Trophoblast cell (in vitro differentiated cells and primary cell): ENCODE measurements at regions not wholly inside any gene's neighbourhood (a gene's known extent, or its start where the extent isn't known, plus 50 kb on each side); places are given as distances from the start of the nearest gene placed in this dataset.

ENCODE experiments used
- DNase-seq, 2 donors: peaks; one replicate each; pipeline ENCODE4 v3.0.0-alpha.2; 2016
- H2AFZ ChIP-seq: 2 replicates; pipeline ENCODE4 v1.6.1; 2013; ENCODE audit warnings: low read length, moderate library complexity, mild to moderate bottlenecking; ENCODE audit not compliant: insufficient read depth, poor library complexity
- H2AK5ac ChIP-seq: 2 replicates; pipeline ENCODE4 v1.6.1; 2013; ENCODE audit warnings: mild to moderate bottlenecking, low read length
- H2BK120ac ChIP-seq: 2 replicates; pipeline ENCODE4 v1.6.1; 2013; ENCODE audit warnings: low read length, mild to moderate bottlenecking, moderate library complexity; ENCODE audit not compliant: insufficient read depth, poor library complexity
- H2BK12ac ChIP-seq: 2 replicates; pipeline ENCODE4 v1.6.1; 2013; ENCODE audit warnings: mild to moderate bottlenecking, low read length, moderate library complexity
- H2BK5ac ChIP-seq: 2 replicates; pipeline ENCODE4 v1.6.1; 2013; ENCODE audit warnings: low read length, low read depth, moderate library complexity, mild to moderate bottlenecking; ENCODE audit not compliant: poor library complexity
- H3K14ac ChIP-seq: 2 replicates; pipeline ENCODE4 v1.6.1; 2013; ENCODE audit warnings: mild to moderate bottlenecking, low read length
- H3K18ac ChIP-seq: 2 replicates; pipeline ENCODE4 v1.6.1; 2013; ENCODE audit warnings: mild to moderate bottlenecking, low read length
- H3K23ac ChIP-seq: 2 replicates; pipeline ENCODE4 v1.6.1; 2013; ENCODE audit warnings: low read length
- H3K27ac ChIP-seq: 2 replicates; pipeline ENCODE4 v1.5.1; 2013; ENCODE audit warnings: low read depth, mild to moderate bottlenecking, inconsistent platforms, low read length, moderate library complexity
- H3K27me3 ChIP-seq: 2 replicates; pipeline ENCODE4 v1.6.1; 2013; ENCODE audit warnings: inconsistent platforms, mild to moderate bottlenecking, low read length, moderate library complexity; ENCODE audit not compliant: insufficient read depth
- H3K36me3 ChIP-seq, 2 experiments: 1 replicate in 1 of 2; 2 replicates in 1 of 2; pipeline ENCODE4 v1.6.1; 2013; ENCODE audit warnings: low read length in 2 of 2, mild to moderate bottlenecking in 2 of 2, moderate library complexity in 1 of 2; ENCODE audit not compliant: insufficient read depth in 2 of 2, control insufficient read depth in 1 of 2
- H3K4ac ChIP-seq: 2 replicates; pipeline ENCODE4 v1.6.1; 2013; ENCODE audit warnings: low read depth, mild to moderate bottlenecking, low read length, moderate library complexity
- H3K4me1 ChIP-seq, 2 experiments: 1 replicate in 1 of 2; 2 replicates in 1 of 2; pipeline ENCODE4 v1.6.1; 2013; ENCODE audit warnings: low read length in 2 of 2, mild to moderate bottlenecking in 2 of 2, moderate library complexity in 1 of 2; ENCODE audit not compliant: insufficient read depth in 2 of 2, control insufficient read depth in 1 of 2
- H3K4me2 ChIP-seq: 2 replicates; pipeline ENCODE4 v1.6.1; 2013; ENCODE audit warnings: inconsistent platforms, mild to moderate bottlenecking, low read length, moderate library complexity
- H3K4me3 ChIP-seq: 2 replicates; pipeline ENCODE4 v1.5.1; 2013; ENCODE audit warnings: mild to moderate bottlenecking, low read depth, low read length, inconsistent platforms
- H3K79me1 ChIP-seq: one replicate; pipeline ENCODE4 v1.6.1; 2013; ENCODE audit warnings: low read length
- H3K79me2 ChIP-seq: 2 replicates; pipeline ENCODE4 v1.6.1; 2013; ENCODE audit warnings: low read length, mild to moderate bottlenecking; ENCODE audit not compliant: control insufficient read depth, insufficient read depth, poor library complexity
- H3K9ac ChIP-seq: 2 replicates; pipeline ENCODE4 v1.6.1; 2013; ENCODE audit warnings: mild to moderate bottlenecking, low read length
- H3K9me3 ChIP-seq: 2 replicates; pipeline ENCODE4 v1.6.1; 2013; ENCODE audit warnings: low read depth, mild to moderate bottlenecking, control low read depth, inconsistent platforms, low read length; ENCODE audit not compliant: insufficient read depth
- H4K12ac ChIP-seq: 2 replicates; pipeline ENCODE4 v1.6.1; 2013; ENCODE audit warnings: low read depth, mild to moderate bottlenecking, low read length, moderate library complexity
- H4K8ac ChIP-seq: 2 replicates; pipeline ENCODE4 v1.6.1; 2013; ENCODE audit warnings: low read depth, mild to moderate bottlenecking, low read length, moderate library complexity
- H4K91ac ChIP-seq: one replicate; pipeline ENCODE4 v1.6.1; 2013; ENCODE audit warnings: low read depth, mild to moderate bottlenecking, low read length, moderate library complexity
- WGBS: extraction: QIAGEN DNeasy Blood & Tissue Kit; methylation state at CpG from one replicate; pipeline ENCODE4 v1.1.7; 2013; ENCODE audit warnings: missing lambda C conversion rate; ENCODE audit not compliant: insufficient read length, insufficient coverage; ENCODE audit errors: extremely low coverage; 5-methylcytosine and 5-hydroxymethylcytosine counted together

- Histone ChIP-seq H3K79me1 (no peaks in the 10 kb centered on the region), H4K8ac (no peak overlapping the region), H3K23ac (no peak overlapping the region), H3K18ac (no peak overlapping the region), H2AFZ (no peak overlapping the region), H2AK5ac (no peak overlapping the region), H3K79me2 (no peaks in the 10 kb centered on the region), H3K4me3 (no peak overlapping the region), H3K27me3 (no peaks in the 10 kb centered on the region), H2BK12ac (no peak overlapping the region), H3K4me2 (no peak overlapping the region), H3K9me3 (no peaks in the 10 kb centered on the region), H2BK120ac (no peak overlapping the region), H2BK5ac (no peak overlapping the region), H4K91ac (no peak overlapping the region), H3K4me1 (no peaks in the 10 kb centered on the region), H3K27ac (no peak overlapping the region), H3K9ac (no peak overlapping the region), H3K36me3 (no peaks in the 10 kb centered on the region), H3K4ac (no peak overlapping the region), H3K14ac (no peak overlapping the region), H4K12ac (no peak overlapping the region)
- DNase-seq: no peak
- no CpG with 5 or more reads among the region's 1 CpG for WGBS
These were observed 456.8 kb upstream of the GJE1 start for GRCh38 chr6:141675957-141676356.

DNA sequence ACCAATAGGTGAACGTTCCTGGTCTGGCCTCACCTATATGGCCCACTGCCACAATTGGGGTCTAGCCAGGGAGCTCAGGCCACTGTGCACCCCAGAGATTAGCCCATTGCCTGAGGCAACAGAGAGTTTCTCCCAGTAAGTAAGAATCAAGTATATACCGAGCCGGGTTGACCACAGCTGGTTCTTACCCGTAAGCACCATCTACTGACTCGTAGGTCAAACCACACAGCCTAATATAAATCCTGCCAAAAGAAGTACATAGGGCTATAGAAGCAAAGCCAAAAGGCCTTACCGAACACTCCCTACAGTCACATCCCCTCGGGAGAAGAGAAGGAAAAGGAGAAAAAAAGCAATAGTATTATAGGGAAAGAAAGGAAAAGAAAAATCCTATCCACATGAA, 463.6 kb upstream of the GJE1 start:
- Histone ChIP-seq H3K27ac (no peak overlapping the region), H3K23ac (no peak overlapping the region), H4K91ac (peak overlapping the region; percentile 38), H4K8ac (no peak overlapping the region), H3K27me3 (no peaks in the 10 kb centered on the region), H3K4ac (no peak overlapping the region), H3K18ac (no peak overlapping the region), H2AFZ (no peak overlapping the region), H3K4me1 (peaks cover 10 to 11% of the 10 kb centered on the region in 2 experiments), H3K36me3 (no peaks in the 10 kb centered on the region), H2AK5ac (peak overlapping the region; percentile 7), H3K14ac (peak overlapping the region; percentile 5), H4K12ac (no peak overlapping the region), H3K9me3 (no peaks in the 10 kb centered on the region), H2BK5ac (peak overlapping the region; percentile 3), H3K9ac (no peak overlapping the region), H3K79me2 (peaks cover 2% of the 10 kb centered on the region), H2BK12ac (no peak overlapping the region), H3K4me2 (no peak overlapping the region), H2BK120ac (peak overlapping the region; percentile 13), H3K79me1 (peaks cover 11% of the 10 kb centered on the region), H3K4me3 (no peak overlapping the region)
- WGBS: no CpG with 5 or more reads among the region's 7 CpGs
- no peak for DNase-seq

DNA sequence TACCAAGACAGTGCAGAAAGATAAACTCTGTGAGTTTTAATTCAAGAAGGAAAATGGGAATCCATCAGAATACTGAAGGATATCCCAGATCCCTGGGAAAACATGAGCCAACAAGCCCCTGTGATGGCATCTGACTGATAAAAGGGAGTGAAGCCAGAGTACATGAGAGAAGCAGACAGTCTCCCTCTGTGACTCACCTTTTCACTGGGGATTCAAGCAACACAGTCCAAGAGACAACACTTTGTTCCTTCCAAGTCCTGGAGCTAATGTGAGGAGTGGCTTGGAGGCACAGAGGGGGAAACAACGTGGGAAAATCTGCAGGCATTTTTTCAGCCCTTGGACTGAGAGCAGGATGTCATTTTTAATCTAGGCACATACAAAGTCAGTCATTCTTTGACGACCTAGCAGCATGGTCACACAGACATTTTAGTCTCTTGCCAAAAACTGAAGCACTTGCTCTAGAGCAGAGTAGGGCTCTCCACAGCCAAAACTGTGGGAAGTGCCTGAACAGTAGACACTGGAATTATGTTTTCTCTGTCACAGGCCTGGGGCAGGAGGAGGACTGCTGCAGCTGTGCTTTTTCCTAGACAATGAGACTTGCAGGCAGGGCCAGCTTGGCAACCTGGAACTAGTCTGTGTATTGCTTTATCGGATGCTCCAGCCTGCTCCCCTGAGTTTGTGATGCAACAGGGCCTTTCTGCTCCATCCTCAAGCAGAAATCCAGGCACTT, 465.0 kb upstream of the GJE1 start:
- Histone ChIP-seq H4K91ac (peak overlapping the region; percentile 38), H3K36me3 (no peaks in the 10 kb centered on the region), H3K4me3 (no peak overlapping the region), H3K4me1 (peaks cover 10 to 11% of the 10 kb centered on the region in 2 experiments), H3K79me1 (peaks cover 11% of the 10 kb centered on the region), H4K8ac (no peak overlapping the region), H2BK120ac (no peak overlapping the region), H2BK5ac (peak overlapping the region; percentile 3), H3K9ac (no peak overlapping the region), H3K79me2 (peaks cover 2% of the 10 kb centered on the region), H2AK5ac (no peak overlapping the region), H3K4ac (no peak overlapping the region), H3K14ac (peak overlapping the region; percentile 24), H3K4me2 (no peak overlapping the region), H3K18ac (no peak overlapping the region), H3K27ac (peak overlapping the region; percentile 73), H2BK12ac (peak overlapping the region; percentile 42), H3K27me3 (no peaks in the 10 kb centered on the region), H3K23ac (no peak overlapping the region), H2AFZ (no peak overlapping the region), H4K12ac (no peak overlapping the region), H3K9me3 (no peaks in the 10 kb centered on the region)
- WGBS: no CpG with 5 or more reads among the region's 3 CpGs
- no peak for DNase-seq

- no peak overlapping the region for H4K91ac ChIP-seq
These were observed 466.5 kb upstream of the GJE1 start for GRCh38 chr6:141666187-141666586.

More at GRCh38 chr6:141666187-141666586, 466.5 kb upstream of the GJE1 start:
- DNase-seq: no peak
- Histone ChIP-seq H2AK5ac (no peak overlapping the region), H2BK120ac (no peak overlapping the region), H3K36me3 (no peaks in the 10 kb centered on the region), H3K14ac (no peak overlapping the region), H3K79me1 (peaks cover 11% of the 10 kb centered on the region), H4K12ac (no peak overlapping the region), H3K4me2 (no peak overlapping the region), H3K27ac (no peak overlapping the region), H2BK5ac (no peak overlapping the region), H2AFZ (no peak overlapping the region), H4K8ac (no peak overlapping the region), H3K4me1 (peaks cover 10 to 11% of the 10 kb centered on the region in 2 experiments), H3K9me3 (no peaks in the 10 kb centered on the region), H2BK12ac (no peak overlapping the region), H3K23ac (no peak overlapping the region), H3K4ac (no peak overlapping the region), H3K9ac (no peak overlapping the region), H3K4me3 (no peak overlapping the region), H3K79me2 (peaks cover 2% of the 10 kb centered on the region), H3K27me3 (no peaks in the 10 kb centered on the region), H3K18ac (no peak overlapping the region)
- WGBS: no CpG with 5 or more reads among the region's 1 CpG
